H1 (cell line): ENCODE measurements at regions not wholly inside any gene's neighbourhood (a gene's known extent, or its start where the extent isn't known, plus 50 kb on each side); places are given as distances from the start of the nearest gene placed in this dataset.

Experiments
- CTCF ChIA-PET: fragments of 300-600 bp; sonication (Branson Sonifier 250); formaldehyde crosslinking; loops from one replicate; lab custom pipeline; 2021; ENCODE audit not compliant: partially characterized antibody; lab: Charles Lee
- POLR2A ChIA-PET: fragments of 300-600 bp; sonication (Branson Sonifier 250); formaldehyde crosslinking; loops from one replicate; lab custom pipeline; 2021; ENCODE audit warnings: inconsistent platforms; ENCODE audit not compliant: partially characterized antibody; lab: Charles Lee
- DNase-seq, 2 experiments: peaks; one replicate each; pipeline versions ENCODE4 v3.0.0 to v3.0.0-alpha.2; 2010 to 2022; ENCODE audit warnings: low spot score in 2 of 2, low read depth in 1 of 2, mixed read lengths in 1 of 2
- FAIRE-seq: peaks from 2 replicates; lab custom pipeline; 2011; peaks lifted over from hg19 to GRCh38; lab: Jason Lieb, UNC
- H2AFZ ChIP-seq: 2 replicates; pipeline ENCODE4 v1.8.1; 2012; ENCODE audit warnings: low read length, inconsistent platforms
- H2AK5ac ChIP-seq: 2 replicates; pipeline ENCODE4 v1.6.1; 2013; ENCODE audit warnings: low read depth, low read length
- H2BK120ac ChIP-seq: replicated peaks from 2 replicates; pipeline ENCODE3; 2013; ENCODE audit warnings: low read depth, low read length, inconsistent platforms
- H2BK12ac ChIP-seq: 2 replicates; pipeline ENCODE4 v1.6.1; 2013; ENCODE audit warnings: low read depth, low read length
- H2BK15ac ChIP-seq: 2 replicates; pipeline ENCODE4 v1.6.1; 2013; ENCODE audit warnings: low read length
- H2BK20ac ChIP-seq: 2 replicates; pipeline ENCODE4 v1.6.1; 2013; ENCODE audit warnings: low read length
- H2BK5ac ChIP-seq: 2 replicates; pipeline ENCODE4 v1.6.1; 2013; ENCODE audit warnings: low read depth, low read length
- H3K14ac ChIP-seq: 2 replicates; pipeline ENCODE4 v1.6.1; 2013; ENCODE audit warnings: inconsistent platforms; ENCODE audit not compliant: insufficient read length
- H3K18ac ChIP-seq: 2 replicates; pipeline ENCODE4 v1.6.1; 2013; ENCODE audit warnings: low read length; ENCODE audit errors: extremely low read depth
- H3K23ac ChIP-seq: 2 replicates; pipeline ENCODE4 v1.6.1; 2013; ENCODE audit warnings: inconsistent platforms; ENCODE audit not compliant: insufficient read length
- H3K23me2 ChIP-seq: 2 replicates; pipeline ENCODE4 v1.6.1; 2013; ENCODE audit warnings: low read depth, low read length
- H3K27ac ChIP-seq: 2 replicates; pipeline ENCODE4 v1.6.1; 2011; ENCODE audit warnings: low read depth, low read length, inconsistent platforms
- H3K27me3 ChIP-seq, 4 experiments: replicated peaks in 1 of 4; 1 replicate in 1 of 4; 2 replicates in 3 of 4; pipeline versions ENCODE4 v1.6.1 to v1.8.1; 2011 to 2013; ENCODE audit warnings: low read length in 3 of 4, mild to moderate bottlenecking in 3 of 4, inconsistent platforms in 2 of 4, mixed read lengths in 2 of 4, moderate library complexity in 1 of 4; ENCODE audit not compliant: control insufficient read depth in 3 of 4, insufficient read depth in 3 of 4; ENCODE audit errors: extremely low read depth in 1 of 4
- H3K36me3 ChIP-seq, 4 experiments: 2 replicates each; pipeline versions ENCODE4 v1.6.1 to v1.8.1; 2011 to 2013; ENCODE audit warnings: mild to moderate bottlenecking in 4 of 4, low read length in 3 of 4, moderate library complexity in 2 of 4, control low read depth in 1 of 4, inconsistent platforms in 1 of 4; ENCODE audit not compliant: insufficient read depth in 4 of 4, control insufficient read depth in 2 of 4
- H3K4ac ChIP-seq: replicated peaks from 2 replicates; pipeline ENCODE3; 2013; ENCODE audit warnings: low read length, low read depth, mixed read lengths, inconsistent platforms; ENCODE audit not compliant: insufficient read length
- H3K4me1 ChIP-seq, 4 experiments: replicated peaks in 1 of 4; 1 replicate in 1 of 4; 2 replicates in 3 of 4; pipeline versions ENCODE4 v1.6.1 to v1.8.1; 2011 to 2013; ENCODE audit warnings: low read length in 3 of 4, inconsistent platforms in 2 of 4, mixed read lengths in 1 of 4; ENCODE audit not compliant: insufficient read depth in 4 of 4, control insufficient read depth in 3 of 4
- H3K4me2 ChIP-seq, 2 experiments: 2 replicates each; pipeline versions ENCODE4 v1.6.1 to v1.8.1; 2011 to 2013; ENCODE audit warnings: low read depth in 2 of 2, low read length in 2 of 2, control low read depth in 1 of 2, inconsistent platforms in 1 of 2, mild to moderate bottlenecking in 1 of 2; ENCODE audit not compliant: insufficient read depth in 1 of 2
- H3K4me3 ChIP-seq, 4 experiments: fragments of 200-600, 300-600 bp in 1 of 4; sonication (generic), shearing (Covaris generic), sonication (Bioruptor Twin) in 1 of 4; 2 replicates each; pipeline versions ENCODE4 v1.5.1 to v1.8.1; 2011 to 2016; ENCODE audit warnings: low read length in 4 of 4, low read depth in 3 of 4, control low read depth in 2 of 4, inconsistent platforms in 2 of 4, mild to moderate bottlenecking in 2 of 4, mixed read lengths in 1 of 4, moderate library complexity in 1 of 4; ENCODE audit not compliant: insufficient read depth in 2 of 4; ENCODE audit errors: extremely low read depth in 1 of 4
- H3K56ac ChIP-seq: replicated peaks from 2 replicates; pipeline ENCODE3; 2013; ENCODE audit warnings: low read depth, mild to moderate bottlenecking, mixed read lengths, low read length, inconsistent platforms; ENCODE audit not compliant: insufficient read length
- H3K79me1 ChIP-seq: 2 replicates; pipeline ENCODE4 v1.6.1; 2013; ENCODE audit warnings: low read depth, low read length, control low read depth
- H3K79me2 ChIP-seq, 2 experiments: 2 replicates each; pipeline versions ENCODE4 v1.6.1 to v1.8.1; 2012 to 2013; ENCODE audit warnings: low read length in 2 of 2, mild to moderate bottlenecking in 2 of 2, inconsistent platforms in 1 of 2; ENCODE audit not compliant: insufficient read depth in 2 of 2, control insufficient read depth in 1 of 2
- H3K9ac ChIP-seq, 4 experiments: replicated peaks in 1 of 4; 1 replicate in 1 of 4; 2 replicates in 3 of 4; pipeline versions ENCODE4 v1.6.1 to v1.8.1; 2011 to 2013; ENCODE audit warnings: low read depth in 3 of 4, low read length in 3 of 4, control low read depth in 2 of 4, mild to moderate bottlenecking in 2 of 4, moderate library complexity in 2 of 4, inconsistent platforms in 1 of 4; ENCODE audit errors: extremely low read depth in 1 of 4
- H3K9me3 ChIP-seq, 2 experiments: 2 replicates each; pipeline versions ENCODE4 v1.6.1 to v1.8.1; 2012 to 2013; ENCODE audit warnings: mild to moderate bottlenecking in 2 of 2, moderate library complexity in 2 of 2, control low read depth in 1 of 2, inconsistent platforms in 1 of 2, low read depth in 1 of 2, low read length in 1 of 2, mixed read lengths in 1 of 2; ENCODE audit not compliant: insufficient read depth in 2 of 2
- H4K20me1 ChIP-seq, 2 experiments: replicated peaks in 1 of 2; 2 replicates each; pipeline versions ENCODE3 to v1.8.1; 2011 to 2013; ENCODE audit warnings: inconsistent platforms in 2 of 2, low read length in 2 of 2, mild to moderate bottlenecking in 1 of 2; ENCODE audit not compliant: insufficient read depth in 2 of 2, control insufficient read depth in 1 of 2
- H4K5ac ChIP-seq: 2 replicates; pipeline ENCODE4 v1.6.1; 2013; ENCODE audit warnings: low read length, low read depth, mixed read lengths, inconsistent platforms; ENCODE audit not compliant: insufficient read length
- H4K8ac ChIP-seq: 2 replicates; pipeline ENCODE4 v1.8.0; 2013; ENCODE audit warnings: mild to moderate bottlenecking, moderate library complexity, low read length, inconsistent platforms; ENCODE audit not compliant: insufficient read depth; ENCODE audit errors: extremely low read depth
- H4K91ac ChIP-seq: replicated peaks from 2 replicates; pipeline ENCODE3; 2013; ENCODE audit warnings: low read length, mixed read lengths, inconsistent platforms; ENCODE audit not compliant: insufficient read length
- ASH2L ChIP-seq: fragments of 200-600, 300-600 bp; sonication (generic); IDR thresholded peaks from one replicate; pipeline ENCODE4 v1.7.1; 2017; ENCODE audit warnings: low read length
- E2F6 ChIP-seq: IDR thresholded peaks from 2 replicates; pipeline ENCODE4 v1.6.1; 2012; ENCODE audit warnings: inconsistent platforms
- EZH2 ChIP-seq: fragments of 200-600 bp; sonication (generic); IDR thresholded peaks from 2 replicates; pipeline ENCODE4 v1.7.1; 2012; ENCODE audit warnings: low read depth, mild to moderate bottlenecking, moderate library complexity, low read length, inconsistent platforms; ENCODE audit not compliant: severe bottlenecking
- GABPA ChIP-seq: IDR thresholded peaks from 2 replicates; pipeline ENCODE4 v1.6.1; 2011; ENCODE audit warnings: mild to moderate bottlenecking, low read length, moderate library complexity, borderline replicate concordance; ENCODE audit not compliant: insufficient read depth
- KDM1A ChIP-seq: fragments of 200-600, 300-600 bp; sonication (generic); IDR thresholded peaks from 2 replicates; pipeline ENCODE4 v1.7.1; 2016; ENCODE audit warnings: mild to moderate bottlenecking, low read length, borderline replicate concordance
- RXRA ChIP-seq: IDR thresholded peaks from 2 replicates; pipeline ENCODE4 v1.6.1; 2011; ENCODE audit warnings: low read depth, mild to moderate bottlenecking, low read length, moderate library complexity; ENCODE audit not compliant: insufficient read depth
- SAP30 ChIP-seq: fragments of 300-600 bp; sonication (generic); IDR thresholded peaks from 2 replicates; pipeline ENCODE4 v1.7.1; 2012; ENCODE audit warnings: low read length, moderate library complexity, mild to moderate bottlenecking, inconsistent platforms; ENCODE audit not compliant: insufficient read depth, insufficient replicate concordance
- SIRT6 ChIP-seq: IDR thresholded peaks from one replicate; pipeline ENCODE4 v1.7.1; 2012; ENCODE audit warnings: low read length, inconsistent platforms
- TAF1 ChIP-seq: IDR thresholded peaks from 2 replicates; pipeline ENCODE4 v1.6.1; 2011; ENCODE audit warnings: mild to moderate bottlenecking, low read depth, low read length
- ZNF274 ChIP-seq: IDR thresholded peaks from 2 replicates; pipeline ENCODE4 v1.7.0; 2012; ENCODE audit warnings: low read length, borderline replicate concordance; ENCODE audit errors: extremely low read depth
- WGBS, 2 experiments: shearing (Covaris generic) in 1 of 2; methylation state at CpG; one replicate each; pipeline versions ENCODE4 v1.1.6 to v1.1.7; 2013 to 2015; ENCODE audit warnings: low lambda C conversion rate in 2 of 2, mixed read lengths in 2 of 2, inconsistent platforms in 1 of 2, low coverage in 1 of 2, missing lambda C conversion rate in 1 of 2; ENCODE audit not compliant: insufficient replicate concordance in 2 of 2, insufficient coverage in 1 of 2, insufficient read length in 1 of 2; ENCODE audit errors: extremely low coverage in 1 of 2, missing lambda C conversion rate in 1 of 2; 5-methylcytosine and 5-hydroxymethylcytosine counted together
- TF ChIP-seq, protein P1 (sequence below): IDR thresholded peaks from 2 replicates; pipeline ENCODE4 v1.6.1; 2011; ENCODE audit warnings: low read depth, mild to moderate bottlenecking, low read length; ENCODE audit not compliant: insufficient read depth

GRCh38 chr21:28719723-28720122, 273.0 kb downstream of the LTN1 start:
- H3K23me2 ChIP-seq, result no peaks in the 10 kb centered on the region
- H3K4ac ChIP-seq, result no peak overlapping the region
- no peaks in the 10 kb centered on the region for H3K4me1 ChIP-seq
- POLR2A ChIA-PET, result no interaction called here
- H3K27me3 ChIP-seq, result no peaks in the 10 kb centered on the region
- H2BK120ac ChIP-seq, result no peak overlapping the region
- 94% methylated on average over 3 of the region's 3 CpGs; no CpG with 5 or more reads in 1 of the 2 experiments for WGBS, 2 experiments
- no peak overlapping the region for H3K18ac ChIP-seq
- no peak overlapping the region for H2BK15ac ChIP-seq
- H3K36me3 ChIP-seq, result no peaks in the 10 kb centered on the region
- no peak overlapping the region for H2BK12ac ChIP-seq
- H2BK20ac ChIP-seq, result no peak overlapping the region
- H3K4me3 ChIP-seq, result no peak overlapping the region
- H3K79me2 ChIP-seq, result no peaks in the 10 kb centered on the region
- no peaks in the 10 kb centered on the region for H3K79me1 ChIP-seq
- H3K23ac ChIP-seq, result no peak overlapping the region
- H3K4me2 ChIP-seq, result no peak overlapping the region
- DNase-seq (no peak), FAIRE-seq (no peak)
- H3K56ac ChIP-seq, result no peak overlapping the region
- no peak overlapping the region for H3K27ac ChIP-seq
- H4K8ac ChIP-seq, result no peak overlapping the region
- H3K9ac ChIP-seq, result no peak overlapping the region
- CTCF ChIA-PET, result interaction anchor here (0.6 to 2.9 kb wide), 2 partner anchors 9 to 25 kb away, joined by 3 to 10 read pairs; no protein-coding TSS in a partner anchor
- H2AK5ac ChIP-seq, result no peak overlapping the region
- H4K5ac ChIP-seq, result no peak overlapping the region
- H4K20me1 ChIP-seq, result no peaks in the 10 kb centered on the region
- H2AFZ ChIP-seq, result no peak overlapping the region
- H4K91ac ChIP-seq, result no peak overlapping the region
- H3K14ac ChIP-seq, result no peak overlapping the region
- H2BK5ac ChIP-seq, result no peak overlapping the region
- no peaks in the 10 kb centered on the region for H3K9me3 ChIP-seq
- TF ChIP-seq ZNF274 (no peak), ASH2L (no peak), SIRT6 (no peak), TAF1 (no peak), KDM1A (no peak), RXRA (no peak), EZH2 (no peak), E2F6 (no peak), GABPA (no peak), SAP30 (no peak)
- TF ChIP-seq, protein P1, sequence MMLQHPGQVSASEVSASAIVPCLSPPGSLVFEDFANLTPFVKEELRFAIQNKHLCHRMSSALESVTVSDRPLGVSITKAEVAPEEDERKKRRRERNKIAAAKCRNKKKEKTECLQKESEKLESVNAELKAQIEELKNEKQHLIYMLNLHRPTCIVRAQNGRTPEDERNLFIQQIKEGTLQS, result no peak
